Dermis microvascular lymphatic vessel endothelial cell (primary cell): ENCODE measurements at regions not wholly inside any gene's neighbourhood (a gene's known extent, or its start where the extent isn't known, plus 50 kb on each side); places are given as distances from the start of the nearest gene placed in this dataset.
A peak's percentile ranks its signal among the peaks of the same experiment; 100 is the strongest.

Experiments
- DNase-seq, 2 donors: peaks; one replicate each; pipeline versions ENCODE4 v3.0.0 to v3.0.0-alpha.2; 2010; ENCODE audit warnings: low read depth in 2 of 2

- DNase-seq: no peak
These were observed 127.2 kb downstream of the RAP2A start for GRCh38 chr13:97561182-97561581.

GRCh38 chr13:97562962-97563361 lies 129.0 kb downstream of the RAP2A start:
- no peak for DNase-seq

GRCh38 chr13:97564956-97565355 lies 131.0 kb downstream of the RAP2A start:
- DNase-seq: no peak

- no peak for DNase-seq
These were observed 131.9 kb downstream of the RAP2A start for GRCh38 chr13:97565906-97566305.

- DNase-seq: no peak
These were observed 132.9 kb downstream of the RAP2A start for GRCh38 chr13:97566907-97567306.

GRCh38 chr13:97567510-97568243 lies 133.7 kb downstream of the RAP2A start:
- no peak for DNase-seq

- DNase-seq: peak; percentile 38 to 45
These were observed 134.9 kb downstream of the RAP2A start for GRCh38 chr13:97568850-97569249.

- no peak for DNase-seq
These were observed 135.9 kb downstream of the RAP2A start for GRCh38 chr13:97569841-97570240.

DNA sequence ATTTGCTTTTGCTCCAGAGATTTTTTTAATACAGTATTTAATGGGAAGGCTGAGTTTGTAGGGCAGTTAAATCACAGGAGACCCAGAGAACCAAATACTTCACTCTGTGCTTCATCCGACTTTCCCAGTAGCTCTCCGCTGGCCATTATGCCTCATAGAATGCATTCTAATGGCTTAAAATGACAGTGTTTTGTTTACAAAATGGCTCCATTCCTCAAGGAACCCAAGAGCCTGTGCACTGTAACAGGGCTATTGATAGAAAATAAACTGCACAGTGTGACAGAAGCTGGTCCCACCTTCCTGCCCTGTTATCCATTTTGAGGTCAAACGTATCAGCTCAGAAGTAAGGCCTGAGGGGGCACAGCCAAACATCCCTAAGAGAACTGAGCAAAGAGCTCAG lies 136.5 kb downstream of the RAP2A start:
- no peak for DNase-seq

DNA sequence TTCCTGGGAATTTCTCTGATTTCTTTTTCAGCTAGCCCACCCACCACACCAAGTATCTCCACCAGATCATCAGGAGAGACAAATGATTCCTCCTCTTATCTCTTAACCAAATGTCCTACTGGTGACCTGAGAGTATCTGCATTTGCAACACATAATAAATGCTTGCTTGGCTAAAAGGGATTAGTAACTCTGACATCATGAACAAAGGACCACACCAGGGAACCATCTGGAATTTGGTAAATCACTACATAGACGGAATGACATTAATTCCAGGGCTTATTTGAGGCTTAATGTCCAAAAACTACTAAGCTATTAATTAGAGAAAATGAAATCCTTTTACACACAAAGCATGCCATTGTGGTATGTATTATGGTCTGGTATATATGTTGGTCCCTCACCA lies 139.0 kb downstream of the RAP2A start:
- DNase-seq: no peak

DNA sequence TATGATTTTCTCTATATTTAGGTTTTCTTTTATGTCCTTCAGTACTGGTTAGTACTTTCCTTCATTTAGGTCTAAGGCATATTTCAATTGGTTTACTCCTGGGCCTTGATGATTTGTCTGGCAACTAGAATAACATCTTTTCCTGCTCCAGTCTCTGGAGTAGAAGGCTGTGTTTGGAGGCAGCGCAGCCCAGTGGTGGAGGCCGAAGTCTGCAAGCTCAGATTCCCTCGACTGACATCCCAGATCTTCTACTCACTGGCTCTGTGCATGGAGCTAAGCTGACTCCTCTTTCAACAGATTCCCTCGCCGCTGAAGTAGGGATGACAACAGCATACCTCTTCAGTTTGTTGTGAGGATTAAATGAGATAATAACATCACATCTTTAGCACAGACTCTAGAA lies 141.0 kb downstream of the RAP2A start:
- DNase-seq: peak; percentile 7 to 29

GRCh38 chr13:97577026-97577425 lies 143.1 kb downstream of the RAP2A start:
- DNase-seq: no peak

GRCh38 chr13:97582170-97582569 lies 148.2 kb downstream of the RAP2A start:
- no peak for DNase-seq

DNA sequence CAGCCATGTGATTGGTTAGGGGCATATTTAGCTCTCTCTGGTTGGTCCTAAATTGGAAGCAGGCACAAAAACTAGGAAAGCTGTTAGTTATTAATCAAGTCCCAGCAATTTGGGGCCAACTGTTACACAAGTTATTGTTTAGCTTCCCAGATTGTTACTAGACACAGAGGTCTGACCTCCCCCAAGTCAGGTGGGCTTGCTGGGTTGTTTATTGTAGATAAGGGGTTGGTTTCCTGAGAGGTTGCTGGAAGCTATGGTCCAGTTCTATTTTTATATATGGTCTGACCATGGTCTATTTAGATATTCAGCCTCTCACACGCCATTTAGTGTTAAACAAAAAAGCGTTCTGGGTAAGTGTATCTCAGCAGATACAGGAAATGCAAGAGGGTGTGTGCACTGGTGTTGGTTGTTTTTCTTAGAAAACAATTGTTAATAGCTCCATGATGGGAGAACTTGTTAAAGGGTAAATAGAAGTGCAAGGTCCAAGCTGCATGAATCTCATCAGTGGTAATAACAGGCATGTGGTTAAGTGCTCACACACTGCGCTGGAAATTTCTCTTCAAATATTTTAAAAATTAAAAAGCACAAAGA lies 150.0 kb downstream of the RAP2A start:
- DNase-seq: no peak

DNA sequence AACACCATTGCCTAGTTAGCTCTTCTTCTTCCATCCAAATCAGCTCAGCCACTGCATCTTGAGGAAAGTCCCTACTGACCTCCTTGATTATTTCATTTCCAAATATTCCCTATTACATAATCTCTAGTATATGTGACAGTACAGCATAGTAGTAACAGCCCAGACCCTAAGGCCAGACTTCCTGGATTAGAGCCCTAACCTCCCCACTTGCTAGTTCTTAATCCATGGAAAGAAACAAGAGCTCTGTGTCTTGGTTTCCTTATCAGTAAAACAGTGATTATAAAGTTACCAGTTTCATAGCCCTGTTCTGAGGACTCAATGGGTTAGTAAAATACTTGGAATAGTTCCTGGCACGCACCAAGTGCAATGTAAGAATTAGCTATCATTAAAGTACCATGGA lies 153.0 kb downstream of the RAP2A start:
- no peak for DNase-seq

DNA sequence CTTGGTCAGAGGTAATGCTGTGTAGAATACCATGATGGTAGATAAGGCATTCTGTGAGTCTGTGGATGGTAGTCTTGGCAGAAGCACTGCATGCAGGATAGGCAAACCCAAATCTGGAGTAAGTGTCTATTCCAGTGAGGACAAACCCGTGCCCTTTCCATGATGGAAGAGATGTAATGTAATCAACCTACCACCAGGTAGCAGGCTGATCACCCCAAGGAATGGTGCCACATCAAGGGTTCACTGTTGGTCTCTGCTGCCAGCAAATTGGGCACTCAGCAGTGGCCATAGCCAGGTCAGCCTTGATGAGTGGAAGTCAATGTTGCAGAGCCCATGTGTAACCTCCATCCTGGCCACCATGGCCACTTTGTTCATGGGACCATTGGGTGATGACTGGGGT lies 155.0 kb downstream of the RAP2A start:
- DNase-seq: peak in 1 of 2 donors; percentile 2

DNA sequence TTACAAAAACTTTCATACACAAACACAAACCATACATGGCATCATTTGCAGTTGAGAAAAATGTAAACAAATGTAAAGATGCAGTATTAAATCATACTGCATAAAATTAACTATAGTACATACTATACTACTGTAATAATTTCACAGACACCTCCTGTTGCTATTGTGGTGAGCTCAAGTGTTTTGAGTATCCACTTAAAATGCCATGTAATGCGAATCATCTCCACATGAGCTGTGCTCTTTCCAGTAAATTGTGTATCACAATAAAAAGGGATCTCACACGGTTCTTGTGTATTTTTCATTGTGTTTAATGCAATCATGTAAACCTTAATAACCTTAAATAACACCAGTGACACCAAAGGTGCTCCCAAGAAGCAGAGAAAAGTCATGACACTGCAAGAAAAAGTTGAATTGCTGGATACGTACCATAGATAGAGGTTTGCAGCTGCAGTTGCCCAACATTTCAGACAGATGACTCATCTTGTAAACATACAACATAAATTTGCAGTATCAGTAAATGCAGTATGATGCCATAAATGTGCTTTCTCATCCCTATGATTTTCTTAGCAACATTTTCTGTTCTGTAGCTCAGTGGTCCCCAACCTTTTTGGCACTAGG lies 166.6 kb downstream of the RAP2A start:
- DNase-seq: peak in 1 of 2 donors; percentile 5

- DNase-seq: no peak
These were observed 181.3 kb downstream of the RAP2A start for GRCh38 chr13:97615266-97615665.

- DNase-seq: no peak
These were observed 182.4 kb downstream of the RAP2A start for GRCh38 chr13:97616385-97616784.

DNA sequence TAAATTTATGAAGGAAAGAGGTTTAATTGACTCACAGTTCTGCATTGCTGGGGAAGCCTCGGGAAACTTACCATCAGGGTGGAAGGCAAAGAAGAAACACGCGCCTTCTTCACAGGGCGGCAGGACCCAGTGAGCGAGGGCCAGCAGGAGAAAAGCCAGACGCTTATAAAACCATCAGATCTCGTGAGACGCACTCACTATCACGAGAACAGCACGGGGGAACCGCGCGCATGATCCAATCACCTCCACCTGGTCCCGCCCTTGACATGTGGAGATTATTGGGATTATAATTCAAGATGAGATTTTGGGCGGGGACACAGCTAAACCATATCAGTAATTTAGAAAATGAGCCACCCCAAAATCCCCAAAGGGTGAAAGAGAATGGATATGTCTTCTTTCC lies 187.1 kb downstream of the RAP2A start:
- DNase-seq: no peak

DNA sequence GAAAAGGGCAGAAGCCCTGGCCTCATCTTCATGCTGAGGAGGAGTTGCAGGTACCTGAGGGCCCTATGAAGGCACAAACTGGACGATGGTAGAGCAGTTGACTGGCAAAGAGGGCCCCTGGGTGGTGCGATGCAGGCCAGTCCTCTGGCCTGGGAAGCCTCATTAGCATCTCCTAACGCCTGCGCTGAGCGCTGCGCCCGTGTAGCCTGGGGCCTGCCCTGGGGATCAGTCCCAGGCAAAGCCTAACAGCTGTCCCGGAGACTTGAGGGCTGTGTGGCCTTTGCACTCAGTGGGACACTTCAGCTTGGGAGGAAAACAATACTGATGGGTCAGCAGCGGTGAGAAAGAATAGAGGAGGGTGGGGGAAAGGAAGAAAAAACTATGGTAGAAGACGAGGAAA lies 187.7 kb downstream of the RAP2A start:
- no peak for DNase-seq

DNA sequence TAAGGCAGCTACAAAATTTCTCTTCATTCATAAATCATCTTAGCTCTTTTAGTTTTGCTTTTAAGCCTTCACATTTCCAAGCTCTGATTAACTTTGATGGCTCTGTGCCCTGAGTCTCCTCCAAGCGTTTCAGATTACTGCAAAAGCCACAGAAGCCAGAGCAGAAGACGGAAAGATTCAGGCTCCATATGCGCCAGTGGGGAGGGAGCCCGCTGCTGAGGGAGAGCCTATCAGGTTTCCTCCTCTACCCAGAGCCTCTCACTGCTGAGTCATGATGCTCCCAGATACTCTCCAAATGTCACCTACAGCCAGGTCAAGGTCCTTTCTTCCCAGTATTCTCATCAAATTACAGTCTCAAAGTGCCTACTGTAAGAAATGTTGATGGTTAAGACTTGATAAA lies 193.6 kb downstream of the RAP2A start:
- DNase-seq: no peak
